ENCODE measurements at regions not wholly inside any gene's neighbourhood (a gene's known extent, or its start where the extent isn't known, plus 50 kb on each side); places are given as distances from the start of the nearest gene placed in this dataset.

GRCh38 chr20:19832875-19833274 is 74.8 kb downstream of the RIN2 start:
- Histone ChIP-seq H3F3A (replicated peaks; ENCODE audit: low read depth) (no peaks in the 10 kb centered on the region), H3K36me3 (ENCODE audit: insufficient read depth) (no peaks in the 10 kb centered on the region), H4K20me1 (replicated peaks; ENCODE audit: insufficient read depth) (no peaks in the 10 kb centered on the region), H2AFZ (no peak overlapping the region), H3K4me1 (ENCODE audit: insufficient read depth) (no peaks in the 10 kb centered on the region), H3K27me3 (ENCODE audit: insufficient read depth) (no peaks in the 10 kb centered on the region), H3K4me3 (no peak overlapping the region), H3K79me2 (replicated peaks; ENCODE audit: insufficient read depth) (no peaks in the 10 kb centered on the region), H3K27ac (ENCODE audit: low read depth) (no peak overlapping the region), H3K9me2 (ENCODE audit: insufficient read depth) (no peaks in the 10 kb centered on the region), H3K4me2 (no peak overlapping the region)
- no peak for TF ChIP-seq STAT1 (IDR thresholded peaks at IDR 0.05; ENCODE audit: unreplicated experiment)
- TF ChIP-seq REST (IDR thresholded peaks at IDR 0.05; ENCODE audit: unreplicated experiment): no peak
- no peak for TF ChIP-seq ZNF462 (CRISPR knock-in tag; IDR thresholded peaks at IDR 0.05)
- ATAC-seq (no peak), DNase-seq (ENCODE audit: low spot score) (no peak)
- H3K9me3 Mint-ChIP-seq: no peaks in the 10 kb centered on the region
- no peaks in the 10 kb centered on the region for H3K36me3 Mint-ChIP-seq (ENCODE audit: low read depth)
- no peak overlapping the region for H3K4me3 Mint-ChIP-seq
- peaks cover 2% of the 10 kb centered on the region for H3K27me3 Mint-ChIP-seq (ENCODE audit: insufficient read depth, low read depth, poor library complexity)
- peaks cover 13% of the 10 kb centered on the region for H3K4me1 Mint-ChIP-seq
- no peak overlapping the region for H3K27ac Mint-ChIP-seq

Data from GM23338 (cell line).